NCI-H82 treated with DMSO at 0.1 percent for 48 hours (cell line): ENCODE measurements at regions not wholly inside any gene's neighbourhood (a gene's known extent, or its start where the extent isn't known, plus 50 kb on each side); places are given as distances from the start of the nearest gene placed in this dataset.

ENCODE experiments used
- DNase-seq: peaks from one replicate; lab custom pipeline; 2025; ENCODE audit not compliant: unreplicated experiment; lab: John Stamatoyannopoulos, UW

- DNase-seq, result no peak
Observed at GRCh38 chr10:120641695-120642094, 184.7 kb downstream of the PLPP4 start.

- no peak for DNase-seq
Observed at GRCh38 chr10:120643351-120643750, 186.3 kb downstream of the PLPP4 start.

- no peak for DNase-seq
Observed at GRCh38 chr10:120644556-120645410, 187.8 kb downstream of the PLPP4 start.

- no peak for DNase-seq
Observed at GRCh38 chr10:120646159-120646732, 189.2 kb downstream of the PLPP4 start.

GRCh38 chr10:120646738-120647456 lies 189.9 kb downstream of the PLPP4 start:
- no peak for DNase-seq

- DNase-seq, result no peak
Observed at GRCh38 chr10:120650705-120651399, 193.8 kb downstream of the PLPP4 start.

GRCh38 chr10:120656107-120656506 lies 195.1 kb upstream of the WDR11 start:
- no peak for DNase-seq

GRCh38 chr10:120657371-120657770 lies 193.8 kb upstream of the WDR11 start:
- no peak for DNase-seq

- no peak for DNase-seq
Observed at GRCh38 chr10:120658943-120659885, 191.9 kb upstream of the WDR11 start.

GRCh38 chr10:120666308-120666707 lies 184.9 kb upstream of the WDR11 start:
- no peak for DNase-seq

- DNase-seq, result no peak
Observed at GRCh38 chr10:120667276-120667675, 183.9 kb upstream of the WDR11 start.

GRCh38 chr10:120671491-120671890 lies 179.7 kb upstream of the WDR11 start:
- no peak for DNase-seq

- DNase-seq, result no peak
Observed at GRCh38 chr10:120683454-120683853, 167.7 kb upstream of the WDR11 start.

GRCh38 chr10:120684226-120684625 lies 166.9 kb upstream of the WDR11 start:
- no peak for DNase-seq

- DNase-seq, result peak; percentile 14
Observed at GRCh38 chr10:120685136-120685535, 166.0 kb upstream of the WDR11 start.

GRCh38 chr10:120688928-120689327 lies 162.2 kb upstream of the WDR11 start:
- no peak for DNase-seq

- no peak for DNase-seq
Observed at GRCh38 chr10:120689777-120690529, 161.2 kb upstream of the WDR11 start.

- DNase-seq, result no peak
Observed at GRCh38 chr10:120691625-120692024, 159.5 kb upstream of the WDR11 start.

GRCh38 chr10:120700426-120700825 lies 150.7 kb upstream of the WDR11 start:
- DNase-seq, result no peak

- no peak for DNase-seq
Observed at GRCh38 chr10:120701381-120701780, 149.8 kb upstream of the WDR11 start.
